GM23338 (cell line): ENCODE measurements at regions not wholly inside any gene's neighbourhood (a gene's known extent, or its start where the extent isn't known, plus 50 kb on each side); places are given as distances from the start of the nearest gene placed in this dataset.
A peak's percentile ranks its signal among the peaks of the same experiment; 100 is the strongest.

Experiments used
- ATAC-seq: fragments of 200-7000 bp; cut with Tn5 transposase; 3 replicates; pipeline ENCODE4 v1.9.1; 2020
- DNase-seq: peaks from one replicate; pipeline ENCODE4 v3.0.0-alpha.2; 2015; ENCODE audit warnings: low spot score
- H2AFZ ChIP-seq: fragments of 200-600 bp; sonication (generic); 2 replicates; pipeline ENCODE4 v1.8.0; 2016; ENCODE audit warnings: antibody characterized with exemption, mild to moderate bottlenecking, moderate library complexity
- H3F3A ChIP-seq: fragments of 200-600 bp; sonication (generic); replicated peaks from 2 replicates; pipeline ENCODE4 v1.8.0; 2017; ENCODE audit warnings: antibody characterized with exemption, mixed run types, low read depth
- H3K27ac ChIP-seq: fragments of 200-600 bp; sonication (generic); 2 replicates; pipeline ENCODE4 v1.6.1; 2016; ENCODE audit warnings: low read depth
- H3K27me3 ChIP-seq: fragments of 200-600 bp; sonication (generic); 2 replicates; pipeline ENCODE4 v1.8.0; 2016; ENCODE audit warnings: mild to moderate bottlenecking, mixed run types, moderate library complexity; ENCODE audit not compliant: insufficient read depth
- H3K36me3 ChIP-seq: fragments of 200-600 bp; sonication (generic); 2 replicates; pipeline ENCODE4 v1.8.0; 2016; ENCODE audit warnings: mild to moderate bottlenecking; ENCODE audit not compliant: insufficient read depth
- H3K4me1 ChIP-seq: fragments of 200-600 bp; sonication (generic); 2 replicates; pipeline ENCODE4 v1.8.0; 2016; ENCODE audit warnings: mild to moderate bottlenecking, moderate library complexity; ENCODE audit not compliant: insufficient read depth
- H3K4me2 ChIP-seq: fragments of 200-600 bp; sonication (generic); 2 replicates; pipeline ENCODE4 v1.7.1; 2017; ENCODE audit warnings: mixed run types
- H3K4me3 ChIP-seq: fragments of 200-600 bp; sonication (generic); 2 replicates; pipeline ENCODE4 v1.6.1; 2016; ENCODE audit warnings: mixed run types
- H3K79me2 ChIP-seq: fragments of 200-600 bp; sonication (generic); replicated peaks from 2 replicates; pipeline ENCODE4 v1.8.0; 2017; ENCODE audit warnings: mild to moderate bottlenecking; ENCODE audit not compliant: insufficient read depth
- H3K9me2 ChIP-seq: fragments of 200-600 bp; sonication (generic); 2 replicates; pipeline ENCODE4 v1.8.0; 2017; ENCODE audit not compliant: insufficient read depth
- H4K20me1 ChIP-seq: fragments of 200-600 bp; sonication (generic); replicated peaks from 2 replicates; pipeline ENCODE4 v1.8.0; 2017; ENCODE audit warnings: mild to moderate bottlenecking; ENCODE audit not compliant: insufficient read depth
- H3K27ac Mint-ChIP-seq: 2 replicates; pipeline ENCODE4 v1.8.0; 2020; ENCODE audit warnings: inconsistent platforms, mild to moderate bottlenecking, moderate library complexity, mixed read lengths
- H3K27me3 Mint-ChIP-seq: 3 replicates; pipeline ENCODE4 v1.8.0; 2022; ENCODE audit warnings: low read depth, mild to moderate bottlenecking, moderate library complexity, mixed read lengths, inconsistent platforms; ENCODE audit not compliant: insufficient read depth, poor library complexity
- H3K36me3 Mint-ChIP-seq: 3 replicates; pipeline ENCODE4 v1.8.0; 2021; ENCODE audit warnings: low read depth, mild to moderate bottlenecking, inconsistent platforms, moderate library complexity, mixed read lengths
- H3K4me1 Mint-ChIP-seq: 3 replicates; pipeline ENCODE4 v1.8.0; 2020; ENCODE audit warnings: mild to moderate bottlenecking, inconsistent platforms, mixed read lengths
- H3K4me3 Mint-ChIP-seq: 3 replicates; pipeline ENCODE4 v1.8.0; 2021; ENCODE audit warnings: moderate library complexity, mild to moderate bottlenecking, inconsistent platforms, mixed read lengths
- H3K9me3 Mint-ChIP-seq: 3 replicates; pipeline ENCODE4 v1.8.0; 2020; ENCODE audit warnings: moderate library complexity, mild to moderate bottlenecking, inconsistent platforms, mixed read lengths
- CREB1 ChIP-seq: fragments of 250-450 bp; sonication (Bioruptor Pico); IDR thresholded peaks from 2 replicates; pipeline ENCODE4 v1.5.0; 2020; ENCODE audit warnings: low read depth, mild to moderate bottlenecking, moderate library complexity
- EZH2 ChIP-seq: fragments of 200-600 bp; sonication (generic); IDR thresholded peaks from one replicate; pipeline ENCODE4 v1.8.0; 2017; ENCODE audit warnings: antibody characterized with exemption, mild to moderate bottlenecking, low read depth; ENCODE audit not compliant: unreplicated experiment
- EZH2phosphoT487 ChIP-seq: fragments of 200-600 bp; sonication (generic); IDR thresholded peaks from one replicate; pipeline ENCODE4 v1.8.1; 2018; ENCODE audit warnings: antibody characterized with exemption; ENCODE audit not compliant: unreplicated experiment
- JUNB ChIP-seq: IDR thresholded peaks from one replicate; pipeline ENCODE4 v1.6.1; 2016; ENCODE audit warnings: antibody characterized with exemption; ENCODE audit not compliant: unreplicated experiment
- NANOG ChIP-seq: IDR thresholded peaks from 2 replicates; pipeline ENCODE4 v1.6.1; 2016; ENCODE audit warnings: antibody characterized with exemption, borderline replicate concordance
- POLR2AphosphoS5 ChIP-seq: IDR thresholded peaks from 2 replicates; pipeline ENCODE4 v1.6.1; 2016; ENCODE audit warnings: antibody characterized with exemption, low read depth
- STAT1 ChIP-seq: IDR thresholded peaks from one replicate; pipeline ENCODE4 v1.6.1; 2016; ENCODE audit warnings: antibody characterized with exemption; ENCODE audit not compliant: unreplicated experiment
- ZNF114 ChIP-seq: fragments of 250-450 bp; sonication (Bioruptor Pico); IDR thresholded peaks from 2 replicates; pipeline ENCODE4 v1.5.0; 2020; ENCODE audit warnings: mild to moderate bottlenecking, moderate library complexity
- ZNF331 ChIP-seq: fragments of 250-450 bp; sonication (Bioruptor Pico); IDR thresholded peaks from 2 replicates; pipeline ENCODE4 v1.5.0; 2020; ENCODE audit warnings: low read depth, mild to moderate bottlenecking, moderate library complexity
- ZNF462 ChIP-seq: fragments of 250-450 bp; sonication (Bioruptor Pico); IDR thresholded peaks from 2 replicates; pipeline ENCODE4 v1.5.0; 2020; ENCODE audit warnings: mild to moderate bottlenecking, moderate library complexity
- TF ChIP-seq, protein P1 (sequence below), 2 experiments: fragments of 200-600 bp in 1 of 2; sonication (generic) in 1 of 2; conservative IDR thresholded peaks; 2 replicates each; pipeline versions ENCODE4 v1.5.1 to v1.6.1; 2016 to 2017; ENCODE audit warnings: antibody characterized with exemption in 2 of 2, low read depth in 2 of 2, mild to moderate bottlenecking in 2 of 2, moderate library complexity in 1 of 2
- TF ChIP-seq, protein P2 (sequence below): IDR thresholded peaks from one replicate; pipeline ENCODE4 v1.6.1; 2018; ENCODE audit warnings: antibody characterized with exemption; ENCODE audit not compliant: unreplicated experiment
- TF ChIP-seq, protein P3 (sequence below): IDR thresholded peaks from 2 replicates; pipeline ENCODE4 v1.6.1; 2016; ENCODE audit warnings: antibody characterized with exemption

GRCh38 chr15:24856397-24857390 is 98.1 kb upstream of the SNRPN start:
- TF ChIP-seq, protein P1, sequence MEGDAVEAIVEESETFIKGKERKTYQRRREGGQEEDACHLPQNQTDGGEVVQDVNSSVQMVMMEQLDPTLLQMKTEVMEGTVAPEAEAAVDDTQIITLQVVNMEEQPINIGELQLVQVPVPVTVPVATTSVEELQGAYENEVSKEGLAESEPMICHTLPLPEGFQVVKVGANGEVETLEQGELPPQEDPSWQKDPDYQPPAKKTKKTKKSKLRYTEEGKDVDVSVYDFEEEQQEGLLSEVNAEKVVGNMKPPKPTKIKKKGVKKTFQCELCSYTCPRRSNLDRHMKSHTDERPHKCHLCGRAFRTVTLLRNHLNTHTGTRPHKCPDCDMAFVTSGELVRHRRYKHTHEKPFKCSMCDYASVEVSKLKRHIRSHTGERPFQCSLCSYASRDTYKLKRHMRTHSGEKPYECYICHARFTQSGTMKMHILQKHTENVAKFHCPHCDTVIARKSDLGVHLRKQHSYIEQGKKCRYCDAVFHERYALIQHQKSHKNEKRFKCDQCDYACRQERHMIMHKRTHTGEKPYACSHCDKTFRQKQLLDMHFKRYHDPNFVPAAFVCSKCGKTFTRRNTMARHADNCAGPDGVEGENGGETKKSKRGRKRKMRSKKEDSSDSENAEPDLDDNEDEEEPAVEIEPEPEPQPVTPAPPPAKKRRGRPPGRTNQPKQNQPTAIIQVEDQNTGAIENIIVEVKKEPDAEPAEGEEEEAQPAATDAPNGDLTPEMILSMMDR (conservative IDR thresholded peaks at IDR 0.05; ENCODE audit: low read depth in 2 of 2), result no peak
- TF ChIP-seq ZNF462 (no peak), NANOG (peak; percentile 94), ZNF331 (CRISPR knock-in tag) (no peak), ZNF114 (CRISPR knock-in tag) (no peak), EZH2 (no peak), JUNB (no peak), CREB1 (CRISPR knock-in tag) (0 out of 2 replicates have a peak, but pooled peaks have one; percentile 13), STAT1 (no peak), EZH2phosphoT487 (no peak), POLR2AphosphoS5 (0 out of 2 replicates have a peak, but pooled peaks have one; percentile 26)
- TF ChIP-seq, protein P2, sequence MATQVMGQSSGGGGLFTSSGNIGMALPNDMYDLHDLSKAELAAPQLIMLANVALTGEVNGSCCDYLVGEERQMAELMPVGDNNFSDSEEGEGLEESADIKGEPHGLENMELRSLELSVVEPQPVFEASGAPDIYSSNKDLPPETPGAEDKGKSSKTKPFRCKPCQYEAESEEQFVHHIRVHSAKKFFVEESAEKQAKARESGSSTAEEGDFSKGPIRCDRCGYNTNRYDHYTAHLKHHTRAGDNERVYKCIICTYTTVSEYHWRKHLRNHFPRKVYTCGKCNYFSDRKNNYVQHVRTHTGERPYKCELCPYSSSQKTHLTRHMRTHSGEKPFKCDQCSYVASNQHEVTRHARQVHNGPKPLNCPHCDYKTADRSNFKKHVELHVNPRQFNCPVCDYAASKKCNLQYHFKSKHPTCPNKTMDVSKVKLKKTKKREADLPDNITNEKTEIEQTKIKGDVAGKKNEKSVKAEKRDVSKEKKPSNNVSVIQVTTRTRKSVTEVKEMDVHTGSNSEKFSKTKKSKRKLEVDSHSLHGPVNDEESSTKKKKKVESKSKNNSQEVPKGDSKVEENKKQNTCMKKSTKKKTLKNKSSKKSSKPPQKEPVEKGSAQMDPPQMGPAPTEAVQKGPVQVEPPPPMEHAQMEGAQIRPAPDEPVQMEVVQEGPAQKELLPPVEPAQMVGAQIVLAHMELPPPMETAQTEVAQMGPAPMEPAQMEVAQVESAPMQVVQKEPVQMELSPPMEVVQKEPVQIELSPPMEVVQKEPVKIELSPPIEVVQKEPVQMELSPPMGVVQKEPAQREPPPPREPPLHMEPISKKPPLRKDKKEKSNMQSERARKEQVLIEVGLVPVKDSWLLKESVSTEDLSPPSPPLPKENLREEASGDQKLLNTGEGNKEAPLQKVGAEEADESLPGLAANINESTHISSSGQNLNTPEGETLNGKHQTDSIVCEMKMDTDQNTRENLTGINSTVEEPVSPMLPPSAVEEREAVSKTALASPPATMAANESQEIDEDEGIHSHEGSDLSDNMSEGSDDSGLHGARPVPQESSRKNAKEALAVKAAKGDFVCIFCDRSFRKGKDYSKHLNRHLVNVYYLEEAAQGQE, result no peak
- TF ChIP-seq, protein P3, sequence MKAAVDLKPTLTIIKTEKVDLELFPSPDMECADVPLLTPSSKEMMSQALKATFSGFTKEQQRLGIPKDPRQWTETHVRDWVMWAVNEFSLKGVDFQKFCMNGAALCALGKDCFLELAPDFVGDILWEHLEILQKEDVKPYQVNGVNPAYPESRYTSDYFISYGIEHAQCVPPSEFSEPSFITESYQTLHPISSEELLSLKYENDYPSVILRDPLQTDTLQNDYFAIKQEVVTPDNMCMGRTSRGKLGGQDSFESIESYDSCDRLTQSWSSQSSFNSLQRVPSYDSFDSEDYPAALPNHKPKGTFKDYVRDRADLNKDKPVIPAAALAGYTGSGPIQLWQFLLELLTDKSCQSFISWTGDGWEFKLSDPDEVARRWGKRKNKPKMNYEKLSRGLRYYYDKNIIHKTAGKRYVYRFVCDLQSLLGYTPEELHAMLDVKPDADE, result no peak
- H3K36me3 ChIP-seq, result no peaks in the 10 kb centered on the region
- H3K27me3 ChIP-seq, result no peaks in the 10 kb centered on the region
- peak overlapping the region; percentile 65 for H3K4me3 Mint-ChIP-seq
- H3K27ac ChIP-seq, result peak overlapping the region; percentile 98
- no peaks in the 10 kb centered on the region for H3K79me2 ChIP-seq
- H3K4me3 ChIP-seq, result peak overlapping the region; percentile 33
- H3K9me3 Mint-ChIP-seq, result peaks cover 40% of the 10 kb centered on the region
- no peak overlapping the region for H2AFZ ChIP-seq
- no peaks in the 10 kb centered on the region for H3K9me2 ChIP-seq
- H3K4me1 Mint-ChIP-seq, result peaks cover 33% of the 10 kb centered on the region
- no peaks in the 10 kb centered on the region for H4K20me1 ChIP-seq
- no peaks in the 10 kb centered on the region for H3F3A ChIP-seq
- peaks cover 3% of the 10 kb centered on the region for H3K27me3 Mint-ChIP-seq
- H3K4me2 ChIP-seq, result peak overlapping the region; percentile 63
- peaks cover 10% of the 10 kb centered on the region for H3K4me1 ChIP-seq
- peak overlapping the region; percentile 98 for H3K27ac Mint-ChIP-seq
- ATAC-seq (peak; percentile 84), DNase-seq (peak; percentile 97)
- H3K36me3 Mint-ChIP-seq, result peaks cover 25% of the 10 kb centered on the region
